ENCODE measurements at regions not wholly inside any gene's neighbourhood (a gene's known extent, or its start where the extent isn't known, plus 50 kb on each side); places are given as distances from the start of the nearest gene placed in this dataset.

DNA sequence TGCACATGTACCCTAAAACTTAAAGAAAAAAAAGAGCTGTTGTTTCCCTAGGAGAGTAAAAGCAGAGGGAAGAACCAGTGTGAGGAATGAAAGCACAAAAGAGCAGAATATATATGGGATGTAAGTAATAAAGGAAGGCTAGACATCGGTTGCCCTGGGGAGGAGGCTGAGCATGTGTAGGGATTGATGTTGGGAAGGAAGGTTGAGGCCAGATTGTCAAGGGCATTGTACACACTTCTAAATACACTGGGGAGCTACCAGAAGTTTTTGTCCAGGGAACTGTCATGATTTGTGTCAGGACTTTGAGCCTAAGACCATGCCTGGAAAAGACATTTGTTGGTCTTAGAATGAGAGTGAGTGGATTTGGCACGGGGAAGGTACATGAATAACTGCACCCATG is 467.1 kb downstream of the GPAT3 start:
- no peak overlapping the region for H3K27ac ChIP-seq (ENCODE audit: extremely low read depth, low read depth, low read length)
- POLR2A ChIA-PET = no interaction called here
- BruUV-seq (replicated peaks) = no TSS peak
- H3K4me3 ChIP-seq = no peak overlapping the region
- H3K9me3 ChIP-seq (replicated peaks; ENCODE audit: control insufficient read depth, insufficient read depth, low read depth, low read length) = no peaks in the 10 kb centered on the region
- H2AFZ ChIP-seq (ENCODE audit: low read depth, low read length) = no peak overlapping the region
- TF ChIP-seq ZBTB33 (CRISPR knock-in tag; IDR thresholded peaks at IDR 0.05) (no peak), ZNF165 (CRISPR knock-in tag; IDR thresholded peaks at IDR 0.05; ENCODE audit: borderline replicate concordance) (no peak), DLX4 (CRISPR knock-in tag; IDR thresholded peaks at IDR 0.05) (no peak), ZNF197 (CRISPR knock-in tag; IDR thresholded peaks at IDR 0.05; ENCODE audit: low read depth) (no peak), RBM22 (IDR thresholded peaks at IDR 0.05; ENCODE audit: low read depth, low read length, poor library complexity, severe bottlenecking) (no peak), HNRNPK (IDR thresholded peaks at IDR 0.05; ENCODE audit: low read depth, low read length, poor library complexity, severe bottlenecking) (no peak), SPI1 (IDR thresholded peaks at IDR 0.05; ENCODE audit: borderline replicate concordance, low read depth, low read length) (no peak), NFRKB (IDR thresholded peaks at IDR 0.05; ENCODE audit: low read depth) (no peak), ZC3H11A (IDR thresholded peaks at IDR 0.05; ENCODE audit: low read depth, low read length) (no peak), MEF2A (IDR thresholded peaks at IDR 0.05; ENCODE audit: control insufficient read depth, low read depth, low read length) (no peak), CEBPG (CRISPR knock-in tag; IDR thresholded peaks at IDR 0.05) (no peak), CEBPG (tag; conservative IDR thresholded peaks at IDR 0.05 in 1 of 2, IDR thresholded peaks at IDR 0.05 in 1 of 2) (no peak), BCL6 (CRISPR knock-in tag; IDR thresholded peaks at IDR 0.05) (no peak), ZNF589 (CRISPR knock-in tag; IDR thresholded peaks at IDR 0.05; ENCODE audit: low read depth) (no peak), TEAD2 (tag; IDR thresholded peaks at IDR 0.05) (no peak), ZNF561 (CRISPR knock-in tag; conservative IDR thresholded peaks at IDR 0.05) (no peak), LARP7 (IDR thresholded peaks at IDR 0.05) (no peak), ETV6 (IDR thresholded peaks at IDR 0.05; ENCODE audit: borderline replicate concordance in 1 of 2, low read depth in 2 of 2, low read length in 1 of 2) (no peak), ETV6 (CRISPR knock-in tag; IDR thresholded peaks at IDR 0.05; ENCODE audit: borderline replicate concordance) (no peak), CC2D1A (IDR thresholded peaks at IDR 0.05) (no peak), TFAM (CRISPR knock-in tag; conservative IDR thresholded peaks at IDR 0.05) (no peak)
- TF ChIP-seq, protein P1, sequence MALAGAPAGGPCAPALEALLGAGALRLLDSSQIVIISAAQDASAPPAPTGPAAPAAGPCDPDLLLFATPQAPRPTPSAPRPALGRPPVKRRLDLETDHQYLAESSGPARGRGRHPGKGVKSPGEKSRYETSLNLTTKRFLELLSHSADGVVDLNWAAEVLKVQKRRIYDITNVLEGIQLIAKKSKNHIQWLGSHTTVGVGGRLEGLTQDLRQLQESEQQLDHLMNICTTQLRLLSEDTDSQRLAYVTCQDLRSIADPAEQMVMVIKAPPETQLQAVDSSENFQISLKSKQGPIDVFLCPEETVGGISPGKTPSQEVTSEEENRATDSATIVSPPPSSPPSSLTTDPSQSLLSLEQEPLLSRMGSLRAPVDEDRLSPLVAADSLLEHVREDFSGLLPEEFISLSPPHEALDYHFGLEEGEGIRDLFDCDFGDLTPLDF (CRISPR knock-in tag; IDR thresholded peaks at IDR 0.05) = no peak
- in situ Hi-C loops (cut with MboI) = no loop called here
- no peak for ATAC-seq
- no peaks in the 10 kb centered on the region for H3K4me1 ChIP-seq (replicated peaks in 1 of 2; ENCODE audit: control insufficient read depth in 2 of 2, insufficient read depth in 2 of 2, low read length in 2 of 2)
- no peaks in the 10 kb centered on the region for H3K9me1 ChIP-seq (ENCODE audit: control insufficient read depth, insufficient read depth, low read length)
- H3K4me2 ChIP-seq (ENCODE audit: insufficient read depth, low read length) = no peak overlapping the region
- H3K36me3 ChIP-seq (ENCODE audit: control insufficient read depth, insufficient read depth, low read length) = no peaks in the 10 kb centered on the region
- no peak for FAIRE-seq
- CTCF ChIA-PET (ENCODE audit: low intra/inter-chr PET ratio) = no interaction called here
- DNase-seq (ENCODE audit: extremely low read depth in 1 of 4, low spot score in 3 of 4) = no peak
- H3K27me3 ChIP-seq (ENCODE audit: control insufficient read depth in 2 of 2, insufficient read depth in 2 of 2, low read length in 2 of 2) = no peaks in the 10 kb centered on the region
- no peaks in the 10 kb centered on the region for H4K20me1 ChIP-seq (replicated peaks; ENCODE audit: control insufficient read depth, insufficient read depth, low read length)
- intact Hi-C loops (cut with micrococcal nuclease) = no loop called here
- WGBS (ENCODE audit: insufficient coverage, low coverage, missing lambda C conversion rate) = 0% methylated on average over 2 of the region's 2 CpGs
- no peak overlapping the region for H3K9ac ChIP-seq (ENCODE audit: insufficient read depth in 1 of 2, low read depth in 2 of 2, low read length in 2 of 2)
- H3K79me2 ChIP-seq (ENCODE audit: control insufficient read depth, insufficient read depth, low read length) = no peaks in the 10 kb centered on the region

All from K562 (cell line).